ENCODE measurements at regions not wholly inside any gene's neighbourhood (a gene's known extent, or its start where the extent isn't known, plus 50 kb on each side); places are given as distances from the start of the nearest gene placed in this dataset.

- Mint-ChIP-seq H3K4me3 (no peak overlapping the region), H3K4me1 (no peaks in the 10 kb centered on the region), H3K27me3 (peaks cover 17% of the 10 kb centered on the region), H3K36me3 (no peaks in the 10 kb centered on the region), H3K27ac (no peak overlapping the region), H3K9me3 (peaks cover 10% of the 10 kb centered on the region)
- no peak for ATAC-seq
Observed at GRCh38 chr18:10080372-10080771, 166.6 kb downstream of the VAPA start.

DNA sequence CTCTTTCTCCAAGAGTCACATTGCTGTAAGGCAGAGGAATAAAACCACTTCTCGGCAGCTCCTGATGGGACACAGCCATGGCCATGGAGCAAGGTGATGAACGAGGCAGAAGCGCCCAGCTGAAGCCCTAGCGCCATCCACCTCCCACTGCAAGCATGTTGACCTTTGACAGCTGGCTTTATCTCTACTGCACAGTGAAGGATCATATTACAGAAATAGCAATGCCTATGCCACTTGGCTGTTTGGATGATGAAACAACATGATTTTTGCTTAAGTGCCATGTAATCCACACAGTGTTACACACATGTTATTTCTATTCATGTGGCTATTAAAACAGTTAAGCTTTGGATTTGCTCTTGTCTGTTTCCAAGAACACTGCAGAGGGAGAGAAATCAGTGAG is 167.7 kb downstream of the VAPA start:
- Mint-ChIP-seq H3K27me3 (peaks cover 15% of the 10 kb centered on the region), H3K9me3 (peaks cover 10% of the 10 kb centered on the region), H3K27ac (no peak overlapping the region), H3K4me3 (no peak overlapping the region), H3K4me1 (no peaks in the 10 kb centered on the region), H3K36me3 (no peaks in the 10 kb centered on the region)
- no peak for ATAC-seq

DNA sequence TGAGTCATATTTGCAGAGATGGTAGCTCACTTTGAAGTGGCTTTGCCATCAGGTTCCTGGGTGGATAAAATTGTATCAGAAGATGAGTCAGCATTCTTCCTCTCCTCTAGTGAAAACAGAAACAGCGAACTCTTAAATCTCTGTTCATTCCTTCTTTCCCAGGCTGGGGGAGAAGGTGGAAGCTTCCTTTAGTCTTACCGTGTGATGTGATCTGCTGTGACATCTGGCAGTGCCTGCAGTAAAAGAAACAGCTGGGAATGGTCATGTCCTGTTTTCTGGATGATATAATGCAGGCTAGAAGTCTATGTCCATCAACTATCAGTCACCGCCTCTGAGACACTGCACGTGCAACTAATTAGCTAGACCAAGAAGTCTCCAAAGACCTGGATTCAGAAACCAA is 171.6 kb downstream of the VAPA start:
- H3K4me3 Mint-ChIP-seq: no peak overlapping the region
- no peaks in the 10 kb centered on the region for H3K4me1 Mint-ChIP-seq

GRCh38 chr18:10085876-10086275 is 172.1 kb downstream of the VAPA start:
- no peak for ATAC-seq
- Mint-ChIP-seq H3K4me1 (no peaks in the 10 kb centered on the region), H3K27ac (no peak overlapping the region), H3K36me3 (no peaks in the 10 kb centered on the region), H3K4me3 (no peak overlapping the region), H3K9me3 (peaks cover 10% of the 10 kb centered on the region), H3K27me3 (peaks cover 14% of the 10 kb centered on the region)

More for the DNA sequence above, 171.6 kb downstream of the VAPA start:
- H3K27me3 Mint-ChIP-seq: peaks cover 10% of the 10 kb centered on the region
- H3K9me3 Mint-ChIP-seq: peaks cover 10% of the 10 kb centered on the region
- ATAC-seq: no peak
- H3K36me3 Mint-ChIP-seq: no peaks in the 10 kb centered on the region
- no peak overlapping the region for H3K27ac Mint-ChIP-seq

DNA sequence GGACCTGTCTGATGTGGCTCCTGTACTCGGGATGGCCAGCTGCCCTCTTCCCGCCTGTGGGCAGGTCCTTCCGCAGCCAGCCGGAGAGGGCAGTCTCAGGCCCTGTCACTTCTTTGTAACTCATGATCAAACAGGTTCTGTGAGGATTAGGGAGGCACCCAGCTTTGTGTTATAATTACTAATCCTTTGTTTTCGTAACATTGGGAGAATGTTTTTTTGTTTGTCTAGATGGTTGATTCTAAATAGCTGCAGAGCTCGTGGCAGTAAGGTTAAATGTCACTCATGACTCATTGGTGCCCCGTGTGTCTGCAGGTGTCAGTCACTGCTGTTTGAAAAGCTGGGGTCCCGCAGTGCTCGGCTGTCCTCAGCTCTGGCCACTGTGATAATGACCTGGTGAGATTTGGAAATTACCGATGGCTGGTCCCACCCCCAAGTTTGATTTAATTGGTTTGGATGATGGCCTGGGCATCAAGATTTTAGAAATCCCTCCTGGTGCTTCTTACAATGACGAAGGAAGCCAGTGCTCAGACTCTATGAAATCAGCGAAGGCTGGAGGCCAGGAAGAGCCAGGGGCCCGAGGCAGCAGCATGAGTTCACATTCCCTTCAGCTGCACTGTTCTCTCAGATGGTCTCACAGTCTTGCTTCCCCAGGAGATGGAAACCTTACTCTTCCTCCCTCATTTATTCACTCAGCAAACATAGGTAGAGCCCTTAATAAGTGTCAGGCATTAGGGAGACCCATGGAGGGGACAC is 172.8 kb downstream of the VAPA start:
- H3K27ac Mint-ChIP-seq: no peak overlapping the region
- no peaks in the 10 kb centered on the region for H3K36me3 Mint-ChIP-seq
- no peak for ATAC-seq
- H3K4me1 Mint-ChIP-seq: no peaks in the 10 kb centered on the region
- peaks cover 10% of the 10 kb centered on the region for H3K9me3 Mint-ChIP-seq
- peaks cover 18% of the 10 kb centered on the region for H3K27me3 Mint-ChIP-seq
- no peak overlapping the region for H3K4me3 Mint-ChIP-seq

DNA sequence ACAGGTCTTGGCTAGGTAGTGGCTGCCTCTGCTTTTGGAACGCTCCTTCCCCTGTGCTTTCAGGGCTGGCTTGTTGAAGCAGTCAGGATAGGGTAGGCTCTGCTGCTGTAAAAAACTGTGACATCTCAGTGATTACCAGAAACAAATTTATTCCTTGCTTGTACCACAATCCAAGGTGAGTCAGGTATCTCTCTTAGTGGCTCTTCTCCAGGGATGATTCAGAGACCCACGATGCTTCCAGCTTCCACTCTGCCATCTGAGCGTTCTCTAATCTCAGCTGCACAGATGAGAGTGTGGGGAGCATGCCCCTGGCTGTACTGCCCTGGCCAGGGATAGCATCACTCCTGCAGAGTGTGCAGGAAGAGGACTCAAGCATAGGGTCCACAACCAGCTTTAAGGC is 174.9 kb downstream of the VAPA start:
- no peak overlapping the region for H3K27ac Mint-ChIP-seq
- peaks cover 18% of the 10 kb centered on the region for H3K27me3 Mint-ChIP-seq
- no peak for ATAC-seq
- H3K4me1 Mint-ChIP-seq: no peaks in the 10 kb centered on the region
- H3K4me3 Mint-ChIP-seq: no peak overlapping the region
- no peaks in the 10 kb centered on the region for H3K36me3 Mint-ChIP-seq
- no peaks in the 10 kb centered on the region for H3K9me3 Mint-ChIP-seq

GRCh38 chr18:10089881-10090280 is 176.1 kb downstream of the VAPA start:
- peaks cover 18% of the 10 kb centered on the region for H3K27me3 Mint-ChIP-seq
- no peak overlapping the region for H3K4me3 Mint-ChIP-seq
- H3K27ac Mint-ChIP-seq: no peak overlapping the region
- ATAC-seq: no peak
- H3K9me3 Mint-ChIP-seq: no peaks in the 10 kb centered on the region
- H3K36me3 Mint-ChIP-seq: no peaks in the 10 kb centered on the region
- H3K4me1 Mint-ChIP-seq: no peaks in the 10 kb centered on the region

DNA sequence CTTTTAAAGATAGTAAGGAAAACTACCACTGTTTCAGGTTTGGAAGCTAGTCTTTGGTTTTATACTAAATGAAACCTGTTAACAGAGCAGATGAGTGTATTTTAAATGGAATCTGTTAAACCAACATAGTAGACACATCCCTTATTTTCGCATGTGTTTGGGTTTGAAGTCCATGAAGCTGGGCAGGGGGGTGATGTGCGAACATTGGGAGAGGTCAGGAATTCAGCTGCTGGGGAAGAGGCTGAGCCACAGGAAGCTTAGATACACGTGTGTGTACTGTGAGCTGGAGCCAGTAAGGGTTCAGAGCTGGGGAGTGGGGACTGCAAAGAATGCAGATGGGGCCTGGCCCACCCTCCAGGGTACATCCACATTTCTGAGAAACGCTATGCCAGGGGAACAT is 176.9 kb downstream of the VAPA start:
- ATAC-seq: no peak
- Mint-ChIP-seq H3K27ac (no peak overlapping the region), H3K27me3 (peaks cover 18% of the 10 kb centered on the region), H3K4me1 (no peaks in the 10 kb centered on the region), H3K9me3 (no peaks in the 10 kb centered on the region), H3K4me3 (no peak overlapping the region), H3K36me3 (no peaks in the 10 kb centered on the region)

- ATAC-seq: no peak
- Mint-ChIP-seq H3K4me3 (no peak overlapping the region), H3K36me3 (no peaks in the 10 kb centered on the region), H3K27me3 (peaks cover 18% of the 10 kb centered on the region), H3K27ac (no peak overlapping the region), H3K4me1 (no peaks in the 10 kb centered on the region), H3K9me3 (no peaks in the 10 kb centered on the region)
Observed at GRCh38 chr18:10093445-10093844, 179.6 kb downstream of the VAPA start.

- no peaks in the 10 kb centered on the region for H3K4me1 Mint-ChIP-seq
- H3K27me3 Mint-ChIP-seq: peaks cover 18% of the 10 kb centered on the region
- no peak overlapping the region for H3K4me3 Mint-ChIP-seq
- ATAC-seq: no peak
- no peak overlapping the region for H3K27ac Mint-ChIP-seq
- no peaks in the 10 kb centered on the region for H3K36me3 Mint-ChIP-seq
- no peaks in the 10 kb centered on the region for H3K9me3 Mint-ChIP-seq
Observed at GRCh38 chr18:10094154-10094553, 180.3 kb downstream of the VAPA start.

- H3K27me3 Mint-ChIP-seq: peaks cover 18% of the 10 kb centered on the region
- no peaks in the 10 kb centered on the region for H3K9me3 Mint-ChIP-seq
- no peak overlapping the region for H3K4me3 Mint-ChIP-seq
- no peak for ATAC-seq
- H3K4me1 Mint-ChIP-seq: no peaks in the 10 kb centered on the region
- no peaks in the 10 kb centered on the region for H3K36me3 Mint-ChIP-seq
- H3K27ac Mint-ChIP-seq: no peak overlapping the region
Observed at GRCh38 chr18:10094655-10095054, 180.8 kb downstream of the VAPA start.

GRCh38 chr18:10095356-10095755 is 181.5 kb downstream of the VAPA start:
- H3K9me3 Mint-ChIP-seq: no peaks in the 10 kb centered on the region
- no peaks in the 10 kb centered on the region for H3K4me1 Mint-ChIP-seq
- ATAC-seq: no peak
- no peak overlapping the region for H3K27ac Mint-ChIP-seq
- no peaks in the 10 kb centered on the region for H3K36me3 Mint-ChIP-seq
- peaks cover 18% of the 10 kb centered on the region for H3K27me3 Mint-ChIP-seq
- no peak overlapping the region for H3K4me3 Mint-ChIP-seq

DNA sequence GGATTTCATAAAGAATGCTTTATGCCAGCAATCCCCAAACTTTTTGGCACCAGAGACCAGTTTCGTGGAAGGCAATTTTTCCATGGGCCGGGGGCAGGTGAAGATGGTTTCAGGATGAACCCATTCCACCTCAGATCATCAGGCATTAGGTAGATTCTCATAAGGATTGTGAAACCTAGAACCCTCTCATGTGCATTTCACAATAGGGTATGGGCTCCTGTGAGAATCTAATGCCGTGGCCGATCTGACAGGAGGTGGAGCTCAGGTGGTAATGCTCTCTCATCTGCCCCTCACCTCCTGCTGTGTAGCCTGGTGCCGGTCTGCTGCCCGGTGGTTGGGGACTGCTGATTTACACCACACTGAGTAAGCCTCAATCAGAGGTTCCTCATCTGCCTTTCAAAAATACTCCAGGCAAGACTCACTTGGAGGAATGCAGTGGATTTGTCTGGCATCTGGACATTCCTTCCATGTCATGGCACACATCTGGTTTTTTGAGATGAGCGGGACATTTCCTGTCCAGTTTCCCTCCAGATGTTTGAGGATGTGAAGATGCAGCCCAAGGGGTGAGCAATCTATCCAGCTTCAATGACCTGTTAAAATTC is 185.8 kb downstream of the VAPA start:
- Mint-ChIP-seq H3K27me3 (peaks cover 9% of the 10 kb centered on the region), H3K9me3 (no peaks in the 10 kb centered on the region), H3K36me3 (no peaks in the 10 kb centered on the region), H3K4me3 (no peak overlapping the region), H3K4me1 (no peaks in the 10 kb centered on the region), H3K27ac (no peak overlapping the region)
- ATAC-seq: no peak

GRCh38 chr18:10100196-10100595 is 186.4 kb downstream of the VAPA start:
- Mint-ChIP-seq H3K27ac (no peak overlapping the region), H3K9me3 (peaks cover 3% of the 10 kb centered on the region), H3K27me3 (peaks cover 9% of the 10 kb centered on the region), H3K4me1 (no peaks in the 10 kb centered on the region), H3K4me3 (no peak overlapping the region), H3K36me3 (no peaks in the 10 kb centered on the region)
- no peak for ATAC-seq

DNA sequence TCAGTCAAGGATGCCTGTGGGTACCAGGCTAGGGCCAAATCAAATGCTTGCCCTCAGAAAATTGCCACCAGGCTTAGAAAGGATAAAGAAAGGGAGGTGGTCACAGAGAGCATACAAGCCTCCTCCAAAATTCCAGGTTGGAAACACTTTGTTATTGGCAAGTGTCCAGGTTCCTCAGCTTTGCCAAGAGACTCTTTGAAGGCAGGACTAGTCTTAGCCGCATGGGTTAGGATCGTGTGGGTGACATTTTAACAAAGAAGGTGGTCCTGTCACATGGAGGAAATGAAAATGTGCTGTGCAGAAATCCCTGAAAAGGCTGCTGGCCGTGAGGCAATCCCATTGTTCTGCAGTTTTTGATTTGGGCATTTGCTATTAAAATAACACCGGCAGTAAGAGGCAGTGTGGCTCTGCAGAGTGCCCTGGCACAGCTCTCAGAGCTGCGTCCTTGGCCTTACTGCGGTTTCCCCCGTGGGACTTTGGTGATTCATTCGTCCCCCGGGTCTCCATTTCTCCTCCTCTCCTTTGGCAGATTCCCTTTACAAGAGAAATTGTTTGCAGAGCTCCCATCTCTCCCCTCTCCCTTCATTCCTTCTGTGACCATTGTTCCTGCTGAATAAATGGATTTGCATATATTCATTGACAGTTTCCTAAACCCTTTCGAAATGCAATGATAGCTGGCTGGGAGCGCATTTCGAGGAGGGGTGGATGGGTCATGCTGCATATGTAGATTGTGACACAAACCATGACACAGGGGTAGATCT is 187.3 kb downstream of the VAPA start:
- Mint-ChIP-seq H3K36me3 (no peaks in the 10 kb centered on the region), H3K4me1 (no peaks in the 10 kb centered on the region), H3K9me3 (peaks cover 9% of the 10 kb centered on the region), H3K27ac (no peak overlapping the region), H3K27me3 (peaks cover 9% of the 10 kb centered on the region), H3K4me3 (no peak overlapping the region)
- no peak for ATAC-seq

DNA sequence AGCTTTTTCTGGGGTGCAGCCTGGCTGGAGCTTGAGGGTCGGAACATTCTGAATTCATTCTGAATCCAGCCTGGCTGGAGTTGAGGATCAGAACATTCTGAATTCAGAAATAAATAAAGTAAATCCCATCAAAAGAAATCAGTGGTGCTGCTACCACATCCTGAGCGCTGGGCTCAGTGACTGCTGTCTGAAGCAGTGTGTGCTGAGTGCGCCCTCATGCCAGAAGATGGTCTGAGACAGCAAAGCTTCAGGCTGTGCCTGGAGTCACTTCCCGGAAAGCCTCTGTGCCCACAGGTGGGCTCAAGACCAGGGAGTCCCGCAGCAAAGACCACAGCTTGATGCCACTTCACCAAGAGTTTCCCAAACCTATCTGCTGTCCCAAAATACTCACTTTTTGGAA is 187.9 kb downstream of the VAPA start:
- H3K27ac Mint-ChIP-seq: no peak overlapping the region
- no peak for ATAC-seq

More for the DNA sequence above, 187.9 kb downstream of the VAPA start:
- no peaks in the 10 kb centered on the region for H3K4me1 Mint-ChIP-seq
- H3K4me3 Mint-ChIP-seq: no peak overlapping the region
- H3K27me3 Mint-ChIP-seq: peaks cover 9% of the 10 kb centered on the region
- no peaks in the 10 kb centered on the region for H3K36me3 Mint-ChIP-seq
- H3K9me3 Mint-ChIP-seq: peaks cover 9% of the 10 kb centered on the region

Data from stimulated activated memory B cell treated with anti-CD40 and anti-IgM and Interleukin-4, amounts not matched to agents 10 μg/mL and 1 μg/mL and 100 μg/mL, for 72 hours (primary cell).